ENCODE measurements at regions not wholly inside any gene's neighbourhood (a gene's known extent, or its start where the extent isn't known, plus 50 kb on each side); places are given as distances from the start of the nearest gene placed in this dataset.
A peak's percentile ranks its signal among the peaks of the same experiment; 100 is the strongest.

- no peaks in the 10 kb centered on the region for H3K9me3 ChIP-seq (ENCODE audit: control insufficient read depth, low read length)
- no peak for DNase-seq
- H3K36me3 Mint-ChIP-seq (ENCODE audit: low read depth), result no peaks in the 10 kb centered on the region
- H3K9ac ChIP-seq (ENCODE audit: extremely low read depth, low read length, poor library complexity, severe bottlenecking), result no peak overlapping the region
- 86 to 95% methylated on average over 1 to 3 of the region's 3 CpGs for WGBS, 2 experiments (ENCODE audit: insufficient coverage in 1 of 2, insufficient read length in 1 of 2)
- H3K36me3 ChIP-seq (ENCODE audit: control insufficient read depth, insufficient read depth, low read length), result no peaks in the 10 kb centered on the region
- no peaks in the 10 kb centered on the region for H3K4me1 ChIP-seq (ENCODE audit: control insufficient read depth, insufficient read depth, low read length)
- no peak for TF ChIP-seq CTCF (conservative IDR thresholded peaks at IDR 0.05)
- no peaks in the 10 kb centered on the region for H3K27me3 ChIP-seq (ENCODE audit: control insufficient read depth, insufficient read depth, low read length, poor library complexity, severe bottlenecking)
- H3K27me3 Mint-ChIP-seq (ENCODE audit: insufficient read depth), result no peaks in the 10 kb centered on the region
- no peak overlapping the region for H3K4me3 ChIP-seq (ENCODE audit: low read length)
- no peak overlapping the region for H3K27ac ChIP-seq (ENCODE audit: low read depth, low read length)
- no peaks in the 10 kb centered on the region for H3K4me1 Mint-ChIP-seq
- no peak overlapping the region for H3K4me3 Mint-ChIP-seq
- H3K9me3 Mint-ChIP-seq, result no peaks in the 10 kb centered on the region
- H3K27ac Mint-ChIP-seq, result no peak overlapping the region
Observed at GRCh38 chr5:44539602-44539919, 150.3 kb upstream of the FGF10 start.

DNA sequence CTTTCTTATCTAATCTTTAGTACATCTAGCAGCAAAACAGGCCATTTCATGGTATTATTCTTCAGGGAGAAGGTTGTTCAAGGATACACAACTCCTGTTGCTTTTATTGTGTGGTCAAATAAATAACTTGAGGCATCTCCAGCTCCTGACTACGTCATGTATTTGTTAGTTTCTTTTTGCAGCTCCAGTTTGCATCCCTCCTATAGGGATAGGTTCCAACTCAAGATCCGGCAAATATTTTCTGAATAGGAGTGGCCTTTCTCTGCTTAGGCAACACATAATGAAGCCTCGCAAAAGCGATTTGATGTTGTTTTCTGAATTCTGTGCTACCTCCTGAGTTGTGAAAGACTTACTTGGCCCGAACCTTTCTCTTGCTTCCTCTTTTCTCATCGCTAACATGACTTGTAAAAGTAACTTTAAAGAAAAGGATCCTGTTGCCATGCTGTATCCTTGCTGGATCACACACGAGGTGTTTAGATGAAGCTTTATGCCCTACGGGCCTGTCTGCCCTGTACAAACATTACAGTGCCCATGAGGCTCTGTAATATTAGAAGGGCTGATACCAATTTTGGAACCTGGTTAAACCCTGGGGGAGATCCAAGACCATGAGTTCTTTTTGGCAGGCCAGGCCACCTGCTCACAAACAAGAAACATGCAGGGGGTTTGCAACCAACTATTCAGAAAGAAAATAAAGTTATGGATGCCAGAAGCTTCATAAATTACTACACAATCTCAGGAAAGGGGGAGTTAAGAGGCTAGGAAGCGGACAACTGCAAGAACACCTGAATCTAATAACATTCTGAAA is 149.8 kb upstream of the FGF10 start:
- Mint-ChIP-seq H3K27me3 (ENCODE audit: insufficient read depth) (no peaks in the 10 kb centered on the region), H3K36me3 (ENCODE audit: low read depth) (no peaks in the 10 kb centered on the region), H3K4me1 (no peaks in the 10 kb centered on the region), H3K4me3 (no peak overlapping the region), H3K27ac (no peak overlapping the region), H3K9me3 (no peaks in the 10 kb centered on the region)
- no peak for TF ChIP-seq CTCF (conservative IDR thresholded peaks at IDR 0.05)
- H3K4me1 ChIP-seq (ENCODE audit: control insufficient read depth, insufficient read depth, low read length), result no peaks in the 10 kb centered on the region
- no peak overlapping the region for H3K4me3 ChIP-seq (ENCODE audit: low read length)
- 93 to 95% methylated on average over 8 to 9 of the region's 9 CpGs for WGBS, 2 experiments (ENCODE audit: insufficient coverage in 1 of 2, insufficient read length in 1 of 2)
- no peaks in the 10 kb centered on the region for H3K36me3 ChIP-seq (ENCODE audit: control insufficient read depth, insufficient read depth, low read length)
- no peak overlapping the region for H3K27ac ChIP-seq (ENCODE audit: low read depth, low read length)
- no peaks in the 10 kb centered on the region for H3K9me3 ChIP-seq (ENCODE audit: control insufficient read depth, low read length)
- H3K9ac ChIP-seq (ENCODE audit: extremely low read depth, low read length, poor library complexity, severe bottlenecking), result no peak overlapping the region
- H3K27me3 ChIP-seq (ENCODE audit: control insufficient read depth, insufficient read depth, low read length, poor library complexity, severe bottlenecking), result no peaks in the 10 kb centered on the region
- no peak for DNase-seq

- Histone ChIP-seq H3K4me1 (ENCODE audit: control insufficient read depth, insufficient read depth, low read length) (no peaks in the 10 kb centered on the region), H3K9ac (ENCODE audit: extremely low read depth, low read length, poor library complexity, severe bottlenecking) (no peak overlapping the region), H3K9me3 (ENCODE audit: control insufficient read depth, low read length) (no peaks in the 10 kb centered on the region), H3K27ac (ENCODE audit: low read depth, low read length) (no peak overlapping the region), H3K36me3 (ENCODE audit: control insufficient read depth, insufficient read depth, low read length) (no peaks in the 10 kb centered on the region), H3K27me3 (ENCODE audit: control insufficient read depth, insufficient read depth, low read length, poor library complexity, severe bottlenecking) (no peaks in the 10 kb centered on the region), H3K4me3 (ENCODE audit: low read length) (no peak overlapping the region)
- peak; percentile 92 for TF ChIP-seq CTCF (conservative IDR thresholded peaks at IDR 0.05)
- no peak overlapping the region for H3K27ac Mint-ChIP-seq
- no peaks in the 10 kb centered on the region for H3K36me3 Mint-ChIP-seq (ENCODE audit: low read depth)
- peak; percentile 72 for DNase-seq
- no peaks in the 10 kb centered on the region for H3K27me3 Mint-ChIP-seq (ENCODE audit: insufficient read depth)
- H3K9me3 Mint-ChIP-seq, result no peaks in the 10 kb centered on the region
- 70% methylated on average over 3 of the region's 3 CpGs; no CpG with 5 or more reads in 1 of the 2 experiments for WGBS, 2 experiments (ENCODE audit: insufficient coverage in 1 of 2, insufficient read length in 1 of 2)
- H3K4me1 Mint-ChIP-seq, result no peaks in the 10 kb centered on the region
- no peak overlapping the region for H3K4me3 Mint-ChIP-seq
Observed at GRCh38 chr5:44536650-44537260, 147.5 kb upstream of the FGF10 start.
